OCI-LY1 (cell line): ENCODE measurements at regions not wholly inside any gene's neighbourhood (a gene's known extent, or its start where the extent isn't known, plus 50 kb on each side); places are given as distances from the start of the nearest gene placed in this dataset.

ENCODE experiments used
- H2AFZ ChIP-seq: fragments of 200-600 bp; sonication (generic), shearing (Covaris generic); 2 replicates; pipeline ENCODE4 v1.6.0; 2014; ENCODE audit warnings: antibody characterized with exemption, mild to moderate bottlenecking, low read length
- H3F3A ChIP-seq: fragments of 200-600 bp; sonication (generic), shearing (Covaris generic); 2 replicates; pipeline ENCODE4 v1.6.0; 2014; ENCODE audit warnings: mild to moderate bottlenecking, antibody characterized with exemption, low read length, moderate library complexity; ENCODE audit not compliant: insufficient read depth
- H3K27ac ChIP-seq: fragments of 200-600 bp; sonication (generic); 2 replicates; pipeline ENCODE4 v1.5.1; 2014; ENCODE audit warnings: low read length, mixed run types, mild to moderate bottlenecking, low read depth; ENCODE audit not compliant: poor library complexity, severe bottlenecking
- H3K27me3 ChIP-seq: fragments of 200-600 bp; sonication (generic); 2 replicates; pipeline ENCODE4 v1.6.0; 2014; ENCODE audit warnings: antibody characterized with exemption, mild to moderate bottlenecking, low read length, moderate library complexity; ENCODE audit not compliant: insufficient read depth
- H3K36me3 ChIP-seq: fragments of 200-600 bp; sonication (generic); 2 replicates; pipeline ENCODE4 v1.6.1; 2014; ENCODE audit warnings: mild to moderate bottlenecking, antibody characterized with exemption, low read length, moderate library complexity, mixed read lengths; ENCODE audit not compliant: insufficient read depth
- H3K4me1 ChIP-seq: fragments of 200-600 bp; sonication (generic); 2 replicates; pipeline ENCODE4 v1.5.1; 2014; ENCODE audit warnings: mild to moderate bottlenecking, low read length, moderate library complexity; ENCODE audit not compliant: insufficient read depth, severe bottlenecking
- H3K4me2 ChIP-seq: fragments of 200-600 bp; sonication (generic), shearing (Covaris generic); 2 replicates; pipeline ENCODE4 v1.6.1; 2014; ENCODE audit warnings: low read length
- H3K4me3 ChIP-seq: fragments of 200-600 bp; sonication (generic); 2 replicates; pipeline ENCODE4 v1.5.1; 2014; ENCODE audit warnings: low read length, low read depth, mild to moderate bottlenecking, mixed read lengths; ENCODE audit not compliant: poor library complexity, severe bottlenecking
- H3K79me2 ChIP-seq: fragments of 200-600 bp; shearing (Covaris generic); 2 replicates; pipeline ENCODE4 v1.6.1; 2016; ENCODE audit warnings: mixed run types, low read length, mixed read lengths; ENCODE audit not compliant: insufficient read depth
- H3K9ac ChIP-seq: fragments of 200-600 bp; sonication (generic), shearing (Covaris generic); 2 replicates; pipeline ENCODE4 v1.6.1; 2014; ENCODE audit warnings: mild to moderate bottlenecking, low read length, mixed read lengths
- H3K9me2 ChIP-seq: fragments of 200-600 bp; sonication (generic), shearing (Covaris generic); 2 replicates; pipeline ENCODE4 v1.6.1; 2014; ENCODE audit warnings: low read depth, mild to moderate bottlenecking, low read length, mixed read lengths
- H3K9me3 ChIP-seq: fragments of 200-600 bp; shearing (Covaris generic); 2 replicates; pipeline ENCODE4 v1.6.1; 2014; ENCODE audit warnings: low read length, mixed read lengths
- H4K20me1 ChIP-seq: fragments of 200-600 bp; sonication (generic), shearing (Covaris generic); 2 replicates; pipeline ENCODE4 v1.6.0; 2016; ENCODE audit warnings: mild to moderate bottlenecking, low read length; ENCODE audit not compliant: insufficient read depth
- EZH2 ChIP-seq: fragments of 200-600 bp; sonication (generic), shearing (Covaris generic); IDR thresholded peaks from 2 replicates; pipeline ENCODE4 v1.8.0; 2017; ENCODE audit warnings: borderline replicate concordance, mixed run types, mild to moderate bottlenecking, antibody characterized with exemption, low read length, moderate library complexity, mixed read lengths
- TF ChIP-seq, protein P1 (sequence below): fragments of 200-600 bp; sonication (generic), shearing (Covaris generic); IDR thresholded peaks from 2 replicates; pipeline ENCODE4 v1.5.1; 2017; ENCODE audit warnings: mild to moderate bottlenecking, antibody characterized with exemption, low read length, moderate library complexity, mixed read lengths

DNA sequence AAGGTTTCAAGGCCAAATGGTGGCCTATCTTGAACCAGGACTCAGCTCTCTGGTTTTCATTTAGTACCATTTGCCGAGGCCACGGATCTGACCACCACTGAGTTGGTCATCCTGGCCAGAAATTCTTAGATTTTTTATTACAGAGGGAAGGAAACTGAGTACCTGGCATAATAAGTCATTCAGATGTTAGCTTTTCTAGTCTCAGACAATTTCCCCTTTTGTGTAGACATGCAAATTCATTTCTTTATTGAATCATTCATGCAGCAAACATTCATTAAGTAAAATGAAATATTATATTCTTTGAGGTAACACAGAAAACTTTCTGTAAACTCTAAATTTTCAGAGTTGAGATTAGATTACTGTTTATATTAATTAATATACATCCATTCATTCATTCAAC lies 223.7 kb downstream of the PDCD6IP start:
- no peak for TF ChIP-seq EZH2
- TF ChIP-seq, protein P1, sequence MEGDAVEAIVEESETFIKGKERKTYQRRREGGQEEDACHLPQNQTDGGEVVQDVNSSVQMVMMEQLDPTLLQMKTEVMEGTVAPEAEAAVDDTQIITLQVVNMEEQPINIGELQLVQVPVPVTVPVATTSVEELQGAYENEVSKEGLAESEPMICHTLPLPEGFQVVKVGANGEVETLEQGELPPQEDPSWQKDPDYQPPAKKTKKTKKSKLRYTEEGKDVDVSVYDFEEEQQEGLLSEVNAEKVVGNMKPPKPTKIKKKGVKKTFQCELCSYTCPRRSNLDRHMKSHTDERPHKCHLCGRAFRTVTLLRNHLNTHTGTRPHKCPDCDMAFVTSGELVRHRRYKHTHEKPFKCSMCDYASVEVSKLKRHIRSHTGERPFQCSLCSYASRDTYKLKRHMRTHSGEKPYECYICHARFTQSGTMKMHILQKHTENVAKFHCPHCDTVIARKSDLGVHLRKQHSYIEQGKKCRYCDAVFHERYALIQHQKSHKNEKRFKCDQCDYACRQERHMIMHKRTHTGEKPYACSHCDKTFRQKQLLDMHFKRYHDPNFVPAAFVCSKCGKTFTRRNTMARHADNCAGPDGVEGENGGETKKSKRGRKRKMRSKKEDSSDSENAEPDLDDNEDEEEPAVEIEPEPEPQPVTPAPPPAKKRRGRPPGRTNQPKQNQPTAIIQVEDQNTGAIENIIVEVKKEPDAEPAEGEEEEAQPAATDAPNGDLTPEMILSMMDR = no peak
- Histone ChIP-seq H3K9me2 (no peaks in the 10 kb centered on the region), H3K9ac (no peak overlapping the region), H2AFZ (no peak overlapping the region), H3K4me3 (no peak overlapping the region), H3K27me3 (no peaks in the 10 kb centered on the region), H3K4me2 (no peak overlapping the region), H3F3A (no peaks in the 10 kb centered on the region), H4K20me1 (no peaks in the 10 kb centered on the region), H3K79me2 (no peaks in the 10 kb centered on the region), H3K9me3 (no peaks in the 10 kb centered on the region), H3K27ac (no peak overlapping the region), H3K4me1 (no peaks in the 10 kb centered on the region), H3K36me3 (no peaks in the 10 kb centered on the region)

GRCh38 chr3:34024447-34025240 lies 226.2 kb downstream of the PDCD6IP start:
- no peaks in the 10 kb centered on the region for H4K20me1 ChIP-seq
- H3K79me2 ChIP-seq = no peaks in the 10 kb centered on the region
- no peak for TF ChIP-seq EZH2
- TF ChIP-seq, protein P1 = no peak
- no peak overlapping the region for H2AFZ ChIP-seq
- no peaks in the 10 kb centered on the region for H3K4me1 ChIP-seq
- no peaks in the 10 kb centered on the region for H3K9me2 ChIP-seq
- no peaks in the 10 kb centered on the region for H3K27me3 ChIP-seq
- no peaks in the 10 kb centered on the region for H3K9me3 ChIP-seq
- H3F3A ChIP-seq = no peaks in the 10 kb centered on the region
- H3K36me3 ChIP-seq = no peaks in the 10 kb centered on the region
- no peak overlapping the region for H3K4me3 ChIP-seq
- no peak overlapping the region for H3K9ac ChIP-seq
- no peak overlapping the region for H3K4me2 ChIP-seq
- no peak overlapping the region for H3K27ac ChIP-seq

GRCh38 chr3:34033839-34034238 lies 235.4 kb downstream of the PDCD6IP start:
- no peak overlapping the region for H3K9ac ChIP-seq
- H3K36me3 ChIP-seq = no peaks in the 10 kb centered on the region
- no peaks in the 10 kb centered on the region for H3K9me3 ChIP-seq
- H3K4me2 ChIP-seq = no peak overlapping the region
- H3K9me2 ChIP-seq = no peaks in the 10 kb centered on the region
- no peak for TF ChIP-seq EZH2
- TF ChIP-seq, protein P1 = no peak
- H3F3A ChIP-seq = no peaks in the 10 kb centered on the region
- H3K27ac ChIP-seq = no peak overlapping the region
- H3K4me1 ChIP-seq = no peaks in the 10 kb centered on the region
- no peaks in the 10 kb centered on the region for H3K79me2 ChIP-seq
- no peak overlapping the region for H2AFZ ChIP-seq
- no peaks in the 10 kb centered on the region for H4K20me1 ChIP-seq
- no peaks in the 10 kb centered on the region for H3K27me3 ChIP-seq
- H3K4me3 ChIP-seq = no peak overlapping the region
